Right lobe of liver (tissue), 6 donors: ENCODE measurements at regions not wholly inside any gene's neighbourhood (a gene's known extent, or its start where the extent isn't known, plus 50 kb on each side); places are given as distances from the start of the nearest gene placed in this dataset.
"Not testable (repeated sequence)": the region's sequence is repeated elsewhere in the genome, so short reads cannot be mapped to it uniquely, and the experiment has no call there.

Experiments
- ATAC-seq, 4 donors: fragments of 200-7000 bp; cut with Tn5 transposase; one replicate each; pipeline ENCODE4 v1.9.1; 2020; ENCODE audit warnings: mild to moderate bottlenecking in 4 of 4, moderate library complexity in 4 of 4
- DNase-seq, 3 donors: peaks; one replicate each; pipeline ENCODE4 v3.0.0-alpha.2; 2020
- H3K27ac ChIP-seq, 3 donors: fragments of 200-600 bp; one replicate each; pipeline ENCODE4 v1.8.0; 2022
- H3K27me3 ChIP-seq, 2 donors: fragments of 200-600 bp; one replicate each; pipeline ENCODE4 v1.8.0; 2022
- H3K36me3 ChIP-seq, 4 donors: fragments of 200-600 bp; sonication (generic) in 1 of 4; one replicate each; pipeline versions ENCODE4 v1.5.1 to v1.8.0; 2017 to 2022; ENCODE audit warnings: control low read depth in 1 of 4
- H3K4me1 ChIP-seq, 4 donors: fragments of 200-600 bp; sonication (generic) in 1 of 4; one replicate each; pipeline versions ENCODE4 v1.5.1 to v1.8.0; 2017 to 2022; ENCODE audit warnings: control low read depth in 1 of 4
- H3K4me3 ChIP-seq, 3 donors: fragments of 200-600 bp; one replicate each; pipeline ENCODE4 v1.8.0; 2022
- H3K9me3 ChIP-seq, 4 donors: fragments of 200-600 bp; sonication (generic) in 1 of 4; one replicate each; pipeline versions ENCODE4 v1.5.1 to v1.8.0; 2017 to 2022; ENCODE audit warnings: control low read depth in 1 of 4
- POLR2A ChIP-seq: fragments of 450-650 bp; IDR thresholded peaks from one replicate; pipeline ENCODE4 v1.6.1; 2017; ENCODE audit warnings: antibody characterized with exemption, mild to moderate bottlenecking
- WGBS: methylation state at CpG from one replicate; pipeline ENCODE4 v1.1.6; 2018; ENCODE audit warnings: low coverage, low lambda C conversion rate; ENCODE audit not compliant: insufficient coverage; ENCODE audit errors: missing lambda C conversion rate; 5-methylcytosine and 5-hydroxymethylcytosine counted together
- intact Hi-C, 2 donors: fragments of 100-400 bp; cut with DNase I; formaldehyde crosslinking; loops; one replicate each; pipeline versions ENCODE4 v1.11.2 to v1.14.1; 2022
- TF ChIP-seq, protein P1 (sequence below), 4 donors: fragments of 200-600 bp in 3 of 4; fragments of 450-650 bp in 1 of 4; IDR thresholded peaks; one replicate each; pipeline versions ENCODE4 v1.5.1 to v1.8.0; 2016 to 2022; ENCODE audit warnings: antibody characterized with exemption in 4 of 4, mild to moderate bottlenecking in 2 of 4
- donor health status: DM: no; HTN: yes; CAD: no.
- donor health status: DM: no; HTN: no; CAD: no.
- donor health status: DM: no; HTN: no; CAD: no.
- donor health status: DM: no; HTN: yes; CAD: no.
- donor health status: DM: no; HTN: yes; CAD: no.

DNA sequence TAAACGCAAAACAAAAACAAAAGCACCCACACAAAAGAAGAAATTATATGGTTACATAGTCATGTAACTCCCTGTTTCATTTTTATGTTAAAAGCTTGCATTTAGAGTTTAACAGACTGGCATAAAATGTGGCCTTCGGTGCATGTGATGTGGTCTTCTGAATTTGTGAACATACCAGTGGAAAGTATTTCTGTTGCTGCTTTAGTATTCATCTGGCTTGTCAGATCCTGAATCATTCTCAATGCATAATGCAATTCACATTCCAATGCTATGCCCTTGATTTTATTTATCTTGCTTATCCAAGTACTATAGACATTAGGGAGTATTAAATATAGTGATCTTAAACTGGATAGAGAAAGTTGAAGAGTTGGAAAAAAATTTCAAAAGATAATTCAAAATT lies 740.2 kb upstream of the ZNF608 start:
- DNase-seq: no peak
- Histone ChIP-seq H3K4me3 (no peak overlapping the region), H3K9me3 (no peaks in the 10 kb centered on the region), H3K27me3 (no peaks in the 10 kb centered on the region), H3K36me3 (no peaks in the 10 kb centered on the region), H3K27ac (no peak overlapping the region), H3K4me1 (no peaks in the 10 kb centered on the region)
- intact Hi-C loops: no loop called here
- 73% methylated on average over 2 of the region's 2 CpGs for WGBS
- TF ChIP-seq POLR2A: no peak
- TF ChIP-seq, protein P1, sequence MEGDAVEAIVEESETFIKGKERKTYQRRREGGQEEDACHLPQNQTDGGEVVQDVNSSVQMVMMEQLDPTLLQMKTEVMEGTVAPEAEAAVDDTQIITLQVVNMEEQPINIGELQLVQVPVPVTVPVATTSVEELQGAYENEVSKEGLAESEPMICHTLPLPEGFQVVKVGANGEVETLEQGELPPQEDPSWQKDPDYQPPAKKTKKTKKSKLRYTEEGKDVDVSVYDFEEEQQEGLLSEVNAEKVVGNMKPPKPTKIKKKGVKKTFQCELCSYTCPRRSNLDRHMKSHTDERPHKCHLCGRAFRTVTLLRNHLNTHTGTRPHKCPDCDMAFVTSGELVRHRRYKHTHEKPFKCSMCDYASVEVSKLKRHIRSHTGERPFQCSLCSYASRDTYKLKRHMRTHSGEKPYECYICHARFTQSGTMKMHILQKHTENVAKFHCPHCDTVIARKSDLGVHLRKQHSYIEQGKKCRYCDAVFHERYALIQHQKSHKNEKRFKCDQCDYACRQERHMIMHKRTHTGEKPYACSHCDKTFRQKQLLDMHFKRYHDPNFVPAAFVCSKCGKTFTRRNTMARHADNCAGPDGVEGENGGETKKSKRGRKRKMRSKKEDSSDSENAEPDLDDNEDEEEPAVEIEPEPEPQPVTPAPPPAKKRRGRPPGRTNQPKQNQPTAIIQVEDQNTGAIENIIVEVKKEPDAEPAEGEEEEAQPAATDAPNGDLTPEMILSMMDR (IDR thresholded peaks at IDR 0.05): no peak
- ATAC-seq: no peak

DNA sequence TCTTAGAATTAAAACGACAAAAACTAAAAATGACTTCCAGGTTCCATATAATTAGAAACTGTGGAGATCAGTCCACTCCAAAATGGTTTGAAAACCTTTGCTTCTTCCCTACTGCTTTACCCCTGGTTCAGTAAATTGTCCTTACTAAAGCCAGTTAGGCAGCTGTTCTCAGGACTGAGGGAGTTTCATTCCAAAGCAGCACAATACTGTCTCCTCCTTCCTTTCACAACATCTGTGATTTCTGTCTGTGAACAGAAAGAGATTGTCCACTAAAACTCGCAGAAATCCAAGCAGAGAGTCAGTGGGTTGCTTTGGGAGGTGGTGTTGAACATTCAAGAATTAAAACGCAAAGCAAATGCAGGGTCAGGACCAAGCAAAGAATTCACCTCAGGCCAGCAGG lies 740.8 kb upstream of the ZNF608 start:
- Histone ChIP-seq H3K27me3 (no peaks in the 10 kb centered on the region), H3K4me1 (no peaks in the 10 kb centered on the region), H3K9me3 (no peaks in the 10 kb centered on the region), H3K4me3 (no peak overlapping the region), H3K36me3 (no peaks in the 10 kb centered on the region), H3K27ac (no peak overlapping the region)
- no peak for DNase-seq
- whole genome bisulfite sequencing: 65% methylated on average over 3 of the region's 3 CpGs
- no peak for ATAC-seq
- intact Hi-C loops: no loop called here
- no peak for TF ChIP-seq POLR2A
- TF ChIP-seq, protein P1 (IDR thresholded peaks at IDR 0.05): no peak

DNA sequence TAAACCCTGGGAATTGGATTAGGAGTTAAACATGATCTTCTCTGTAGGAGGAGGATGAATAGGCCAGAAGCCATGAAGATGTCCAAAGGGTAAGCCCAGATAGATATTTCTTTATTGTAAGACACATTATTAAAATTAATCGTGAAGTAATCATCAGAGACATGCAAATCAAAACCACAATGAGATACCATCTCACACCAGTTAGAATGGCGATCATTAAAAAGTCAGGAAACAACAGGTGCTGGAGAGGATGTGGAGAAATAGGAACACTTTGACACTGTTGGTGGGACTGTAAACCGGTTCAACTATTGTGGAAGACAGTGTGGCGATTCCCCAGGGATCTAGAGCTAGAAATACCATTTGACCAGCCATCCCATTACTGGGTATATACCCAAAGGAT lies 741.2 kb upstream of the ZNF608 start:
- H3K4me3 ChIP-seq, H3K27ac ChIP-seq, ATAC-seq, H3K36me3 ChIP-seq, H3K27me3 ChIP-seq, intact Hi-C loops, H3K9me3 ChIP-seq, H3K4me1 ChIP-seq, DNase-seq: not testable (repeated sequence)
- WGBS: 80% methylated on average over 4 of the region's 4 CpGs

DNA sequence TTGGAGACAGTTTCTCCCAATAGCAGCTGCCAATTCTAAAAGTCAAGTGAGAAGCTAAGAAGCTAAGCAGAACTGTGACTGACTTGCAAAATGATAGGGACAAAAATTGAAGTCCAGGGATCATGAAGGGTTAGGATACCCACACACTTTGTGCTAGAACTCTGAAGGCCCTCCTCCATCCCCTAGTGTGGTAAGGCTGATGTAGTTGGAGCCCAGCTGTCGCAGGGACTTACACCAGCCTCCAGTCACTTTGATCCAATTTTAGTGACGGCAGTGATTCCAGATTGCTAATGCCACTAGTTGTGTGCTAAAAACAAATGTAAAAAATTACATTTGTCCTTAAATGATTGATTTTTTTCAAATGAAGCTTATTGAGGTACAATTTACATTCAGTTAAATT lies 742.7 kb upstream of the ZNF608 start:
- Histone ChIP-seq H3K9me3 (no peaks in the 10 kb centered on the region), H3K4me3 (no peak overlapping the region), H3K27me3 (no peaks in the 10 kb centered on the region), H3K4me1 (no peaks in the 10 kb centered on the region), H3K36me3 (no peaks in the 10 kb centered on the region), H3K27ac (no peak overlapping the region)
- TF ChIP-seq POLR2A: no peak
- TF ChIP-seq, protein P1 (IDR thresholded peaks at IDR 0.05): no peak
- ATAC-seq: no peak
- WGBS: 86% methylated on average over 1 of the region's 2 CpGs
- no peak for DNase-seq
- intact Hi-C loops: no loop called here

DNA sequence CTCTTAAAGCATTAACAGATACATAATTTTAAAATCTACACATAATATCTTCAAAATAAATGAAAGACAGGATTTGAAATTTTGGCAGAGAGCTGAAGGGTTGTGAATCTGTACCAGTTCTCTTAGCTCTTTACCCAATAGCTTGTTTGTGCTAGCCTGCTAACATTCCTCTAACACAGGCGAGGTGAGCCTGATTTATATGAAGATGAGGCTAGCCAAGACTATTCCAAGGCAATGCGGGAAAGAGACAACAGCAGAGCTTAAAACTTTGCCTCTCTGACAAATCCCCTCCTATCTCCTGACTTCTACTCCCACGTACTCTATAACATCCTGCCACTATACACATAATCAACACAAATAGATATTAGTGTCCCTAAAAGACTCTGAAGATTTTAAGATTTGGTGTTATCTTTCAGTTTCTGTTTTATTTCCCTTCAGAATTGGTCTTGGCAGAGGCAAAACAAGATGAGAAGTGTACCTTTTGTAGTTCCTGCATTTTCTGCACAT lies 745.6 kb upstream of the ZNF608 start:
- intact Hi-C loops: no loop called here
- H3K9me3 ChIP-seq: no peaks in the 10 kb centered on the region
- H3K4me3 ChIP-seq: no peak overlapping the region
- H3K27me3 ChIP-seq: no peaks in the 10 kb centered on the region
- no peak overlapping the region for H3K27ac ChIP-seq
- no peak for DNase-seq
- no peak for ATAC-seq
- no peaks in the 10 kb centered on the region for H3K36me3 ChIP-seq
- no peaks in the 10 kb centered on the region for H3K4me1 ChIP-seq
- WGBS: 68% methylated on average over 3 of the region's 3 CpGs
- TF ChIP-seq, protein P1 (IDR thresholded peaks at IDR 0.05): no peak
